ENCODE measurements at regions not wholly inside any gene's neighbourhood (a gene's known extent, or its start where the extent isn't known, plus 50 kb on each side); places are given as distances from the start of the nearest gene placed in this dataset.

GRCh38 chr1:4330805-4331766, 323.3 kb upstream of the AJAP1 start:
- H3K27ac ChIP-seq: no peak overlapping the region
- H3K9me3 ChIP-seq: peaks cover 0 to 7% (median 0%) of the 10 kb centered on the region in 3 donors
- no peak for DNase-seq
- no peaks in the 10 kb centered on the region for H3K36me3 ChIP-seq
- no peak for TF ChIP-seq CTCF (IDR thresholded peaks at IDR 0.05)
- H3K4me3 ChIP-seq: no peak overlapping the region
- intact Hi-C loops (cut with DNase I; ENCODE audit: low total_unique reads): no loop called here
- peaks cover 0 to 10% of the 10 kb centered on the region in 2 donors for H3K27me3 ChIP-seq
- H3K4me1 ChIP-seq: no peaks in the 10 kb centered on the region

GRCh38 chr1:4331767-4332163, 322.6 kb upstream of the AJAP1 start:
- intact Hi-C loops (cut with DNase I; ENCODE audit: low total_unique reads): no loop called here
- no peak for TF ChIP-seq CTCF (IDR thresholded peaks at IDR 0.05)
- no peak for DNase-seq
- Histone ChIP-seq H3K27me3 (peaks cover 0 to 7% of the 10 kb centered on the region in 2 donors), H3K9me3 (peaks cover 0 to 7% (median 0%) of the 10 kb centered on the region in 3 donors), H3K36me3 (no peaks in the 10 kb centered on the region), H3K4me1 (no peaks in the 10 kb centered on the region), H3K4me3 (no peak overlapping the region), H3K27ac (no peak overlapping the region)

GRCh38 chr1:4336507-4336906, 317.9 kb upstream of the AJAP1 start:
- no peak for TF ChIP-seq CTCF (IDR thresholded peaks at IDR 0.05)
- intact Hi-C loops (cut with DNase I; ENCODE audit: low total_unique reads): no loop called here
- no peak overlapping the region for H3K27ac ChIP-seq
- H3K4me1 ChIP-seq: no peaks in the 10 kb centered on the region
- peaks cover 0 to 7% (median 0%) of the 10 kb centered on the region in 3 donors for H3K9me3 ChIP-seq
- peaks cover 0 to 10% of the 10 kb centered on the region in 2 donors for H3K27me3 ChIP-seq
- H3K4me3 ChIP-seq: no peak overlapping the region
- DNase-seq: no peak
- H3K36me3 ChIP-seq: no peaks in the 10 kb centered on the region

GRCh38 chr1:4341421-4341820, 313.0 kb upstream of the AJAP1 start:
- no peak for TF ChIP-seq CTCF (IDR thresholded peaks at IDR 0.05)
- Histone ChIP-seq H3K4me1 (no peaks in the 10 kb centered on the region), H3K27ac (no peak overlapping the region), H3K27me3 (peaks cover 0 to 2% of the 10 kb centered on the region in 2 donors), H3K36me3 (no peaks in the 10 kb centered on the region), H3K9me3 (no peaks in the 10 kb centered on the region), H3K4me3 (no peak overlapping the region)
- intact Hi-C loops (cut with DNase I; ENCODE audit: low total_unique reads): no loop called here
- no peak for DNase-seq

GRCh38 chr1:4344065-4344732, 310.2 kb upstream of the AJAP1 start:
- no peaks in the 10 kb centered on the region for H3K9me3 ChIP-seq
- intact Hi-C loops (cut with DNase I; ENCODE audit: low total_unique reads): no loop called here
- H3K27me3 ChIP-seq: no peaks in the 10 kb centered on the region
- no peak overlapping the region for H3K27ac ChIP-seq
- H3K4me1 ChIP-seq: no peaks in the 10 kb centered on the region
- TF ChIP-seq CTCF (IDR thresholded peaks at IDR 0.05): no peak
- no peaks in the 10 kb centered on the region for H3K36me3 ChIP-seq
- no peak overlapping the region for H3K4me3 ChIP-seq
- DNase-seq: no peak

Data from tibial artery (tissue), 4 donors.